ENCODE measurements at regions not wholly inside any gene's neighbourhood (a gene's known extent, or its start where the extent isn't known, plus 50 kb on each side); places are given as distances from the start of the nearest gene placed in this dataset.

DNA sequence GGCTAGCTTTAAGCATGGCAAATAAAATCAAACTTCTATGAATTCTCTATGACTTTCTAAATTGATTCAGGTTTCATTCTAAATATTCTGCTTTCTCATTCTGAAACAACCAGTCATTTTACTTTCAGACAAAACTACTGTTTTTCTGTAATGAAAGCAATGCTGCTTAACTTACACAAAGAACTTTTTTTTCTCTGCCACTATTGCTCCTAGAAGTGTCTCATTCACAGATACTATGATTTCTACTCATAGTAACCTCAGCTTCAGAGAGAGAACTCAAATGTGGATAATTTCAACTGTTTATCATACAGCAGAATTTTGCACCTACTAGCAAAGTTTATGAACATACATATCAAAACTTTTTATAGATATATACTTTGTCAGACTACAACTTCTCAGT is 724.6 kb downstream of the SLITRK5 start:
- H3K36me3 Mint-ChIP-seq, result peaks cover 10% of the 10 kb centered on the region
- H3K27ac Mint-ChIP-seq, result peak overlapping the region in 1 of 2 donors; percentile 39
- H3K9me3 Mint-ChIP-seq, result peaks cover 8% of the 10 kb centered on the region
- peaks cover 0 to 5% of the 10 kb centered on the region in 2 donors for H3K4me1 Mint-ChIP-seq (ENCODE audit: low read depth in 2 of 2)
- H3K4me3 Mint-ChIP-seq, result no peak overlapping the region
- DNase-seq (ENCODE audit: low spot score), result no peak
- ATAC-seq, result peak in 1 of 2 donors; percentile 62
- H3K27me3 Mint-ChIP-seq, result no peaks in the 10 kb centered on the region

DNA sequence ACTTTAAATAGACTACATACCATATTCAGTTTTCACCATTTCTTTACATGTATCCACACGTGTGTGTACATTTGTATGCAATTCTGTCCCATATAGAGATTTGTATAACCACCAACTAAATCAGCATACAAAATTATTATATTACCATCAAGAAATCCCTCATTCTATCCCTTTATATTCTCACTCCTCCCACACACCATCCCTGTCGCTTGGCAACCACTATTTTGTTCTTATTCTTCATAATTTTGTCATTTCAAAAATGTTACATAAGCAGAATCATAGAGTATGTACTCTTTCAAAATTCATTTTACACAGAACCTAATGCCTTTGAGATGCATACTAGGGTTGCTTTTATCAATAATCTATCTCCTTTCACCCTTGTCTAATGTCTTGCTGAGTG is 740.5 kb downstream of the SLITRK5 start:
- Mint-ChIP-seq H3K9me3 (peaks cover 8% of the 10 kb centered on the region), H3K4me1 (ENCODE audit: low read depth in 2 of 2) (peaks cover 0 to 10% of the 10 kb centered on the region in 2 donors), H3K36me3 (no peaks in the 10 kb centered on the region), H3K4me3 (no peak overlapping the region), H3K27ac (no peak overlapping the region), H3K27me3 (no peaks in the 10 kb centered on the region)
- no peak for DNase-seq (ENCODE audit: low spot score)
- ATAC-seq, result no peak

DNA sequence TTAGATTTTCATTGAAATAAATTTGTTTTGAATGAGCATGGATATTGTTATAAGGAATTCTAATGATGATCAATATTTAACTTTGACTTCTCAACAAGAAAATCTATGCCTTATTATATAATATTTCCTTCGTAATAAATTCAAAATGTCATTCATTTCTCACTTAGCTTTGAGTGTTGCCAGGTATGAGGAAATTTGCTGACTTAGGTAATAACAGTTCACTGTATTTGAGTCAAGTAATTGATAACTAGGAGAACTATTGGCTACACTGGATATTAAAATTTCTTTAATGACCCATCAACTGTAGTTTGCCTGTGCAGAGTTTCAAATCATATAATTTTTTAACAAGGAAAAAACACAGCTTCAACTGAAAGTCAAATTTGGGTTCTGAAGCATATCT is 746.6 kb downstream of the SLITRK5 start:
- peaks cover 4% of the 10 kb centered on the region for H3K9me3 Mint-ChIP-seq
- no peak overlapping the region for H3K4me3 Mint-ChIP-seq
- no peak for DNase-seq (ENCODE audit: low spot score)
- peaks cover 0 to 4% of the 10 kb centered on the region in 2 donors for H3K4me1 Mint-ChIP-seq (ENCODE audit: low read depth in 2 of 2)
- no peak for ATAC-seq
- no peaks in the 10 kb centered on the region for H3K27me3 Mint-ChIP-seq
- H3K27ac Mint-ChIP-seq, result no peak overlapping the region
- peaks cover 9% of the 10 kb centered on the region for H3K36me3 Mint-ChIP-seq

DNA sequence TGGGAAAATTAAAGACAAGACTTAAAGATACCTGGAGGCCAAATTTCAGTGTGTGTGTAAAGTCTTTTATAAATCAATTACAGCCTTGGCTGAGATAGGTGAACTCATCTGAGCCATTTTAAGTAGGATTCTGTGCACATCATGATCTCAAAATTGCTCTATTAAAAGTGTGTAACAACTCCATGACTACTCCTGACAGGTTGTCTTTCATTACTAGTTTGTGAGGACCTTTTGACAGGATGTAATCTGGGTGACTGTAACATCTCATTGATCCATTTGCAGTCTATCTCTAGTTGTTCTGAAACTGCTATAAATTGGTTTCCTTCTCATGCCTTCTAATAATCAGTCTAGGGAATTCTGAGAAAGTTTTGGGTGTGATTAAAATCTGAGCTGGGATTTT is 753.3 kb downstream of the SLITRK5 start:
- Mint-ChIP-seq H3K9me3 (peaks cover 6% of the 10 kb centered on the region), H3K27me3 (no peaks in the 10 kb centered on the region)

DNA sequence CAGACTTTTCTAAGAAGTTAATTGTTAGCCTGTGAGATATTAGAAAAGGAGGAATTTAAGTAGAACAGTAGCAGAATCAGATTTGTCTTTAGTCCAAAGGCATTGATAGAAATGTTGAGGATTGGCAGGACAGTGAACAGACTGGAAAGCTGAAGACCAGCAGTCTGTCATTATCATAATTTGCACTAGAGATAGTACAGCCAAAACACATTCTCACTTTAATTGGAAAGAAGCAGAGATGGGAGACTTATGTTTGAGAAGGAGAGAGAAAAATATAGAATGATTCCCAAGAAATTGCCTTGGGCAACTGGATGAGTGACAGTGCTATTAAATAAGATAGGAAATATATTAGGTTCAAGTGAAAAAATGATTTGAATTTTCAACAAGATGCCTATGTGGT is 755.5 kb downstream of the SLITRK5 start:
- ATAC-seq (no peak), DNase-seq (ENCODE audit: low spot score) (no peak)
- Mint-ChIP-seq H3K4me1 (ENCODE audit: low read depth in 2 of 2) (peaks cover 11 to 19% of the 10 kb centered on the region in 2 donors), H3K36me3 (no peaks in the 10 kb centered on the region), H3K9me3 (peaks cover 6% of the 10 kb centered on the region), H3K4me3 (no peak overlapping the region), H3K27me3 (no peaks in the 10 kb centered on the region), H3K27ac (no peak overlapping the region)

More for the DNA sequence above, 753.3 kb downstream of the SLITRK5 start:
- Mint-ChIP-seq H3K27ac (no peak overlapping the region), H3K4me1 (ENCODE audit: low read depth in 2 of 2) (peaks cover 4 to 13% of the 10 kb centered on the region in 2 donors), H3K36me3 (peaks cover 5% of the 10 kb centered on the region), H3K4me3 (no peak overlapping the region)
- no peak for DNase-seq (ENCODE audit: low spot score)
- ATAC-seq, result no peak

DNA sequence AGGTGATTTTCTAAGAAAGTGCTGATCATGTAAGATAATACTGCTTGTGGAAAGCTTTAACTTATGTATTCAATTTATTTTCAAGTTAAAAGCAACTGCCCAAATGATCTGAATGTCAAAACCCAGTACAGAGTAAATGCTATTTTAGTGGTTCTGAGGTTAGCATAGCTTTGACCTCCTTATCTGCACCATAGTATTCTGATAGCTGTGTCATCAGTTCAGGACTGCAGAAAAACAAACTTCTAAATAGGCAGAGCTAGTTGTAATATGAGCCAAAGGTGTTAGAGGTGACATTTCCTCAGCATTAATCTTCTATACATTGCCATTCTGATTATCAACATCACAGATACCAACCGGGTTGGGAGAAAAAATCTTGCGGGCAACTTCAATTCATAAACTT is 758.7 kb downstream of the SLITRK5 start:
- H3K27ac Mint-ChIP-seq, result peak overlapping the region in 1 of 2 donors; percentile 67
- DNase-seq (ENCODE audit: low spot score), result no peak
- H3K9me3 Mint-ChIP-seq, result peaks cover 14% of the 10 kb centered on the region
- H3K36me3 Mint-ChIP-seq, result peaks cover 8% of the 10 kb centered on the region
- H3K4me3 Mint-ChIP-seq, result no peak overlapping the region
- ATAC-seq, result no peak
- H3K27me3 Mint-ChIP-seq, result no peaks in the 10 kb centered on the region
- peaks cover 18 to 29% of the 10 kb centered on the region in 2 donors for H3K4me1 Mint-ChIP-seq (ENCODE audit: low read depth in 2 of 2)

DNA sequence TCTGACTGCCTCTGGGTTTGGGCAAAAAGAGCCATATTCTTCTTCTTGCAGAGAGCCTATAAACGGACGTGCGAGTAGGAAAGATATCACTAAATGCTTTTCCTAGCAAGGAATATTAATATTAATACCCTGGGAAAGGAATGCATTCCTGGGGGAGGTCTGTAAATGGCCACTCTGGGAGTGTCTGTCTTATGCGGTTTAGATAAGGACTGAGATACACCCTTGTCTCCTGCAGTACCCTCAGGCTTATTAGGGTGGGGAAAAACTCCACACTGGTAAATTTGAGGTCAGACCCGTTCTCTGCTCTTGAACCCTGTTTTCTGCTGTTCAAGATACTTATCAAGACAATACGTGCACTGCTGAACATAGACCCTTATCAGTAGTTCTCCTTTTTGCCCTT is 763.8 kb downstream of the SLITRK5 start:
- Mint-ChIP-seq H3K36me3 (peaks cover 22% of the 10 kb centered on the region), H3K4me3 (no peak overlapping the region), H3K9me3 (peaks cover 11% of the 10 kb centered on the region), H3K27ac (peak overlapping the region in 1 of 2 donors; percentile 54), H3K4me1 (ENCODE audit: low read depth in 2 of 2) (peaks cover 18 to 20% of the 10 kb centered on the region in 2 donors), H3K27me3 (no peaks in the 10 kb centered on the region)
- DNase-seq (ENCODE audit: low spot score), result no peak
- ATAC-seq, result no peak

DNA sequence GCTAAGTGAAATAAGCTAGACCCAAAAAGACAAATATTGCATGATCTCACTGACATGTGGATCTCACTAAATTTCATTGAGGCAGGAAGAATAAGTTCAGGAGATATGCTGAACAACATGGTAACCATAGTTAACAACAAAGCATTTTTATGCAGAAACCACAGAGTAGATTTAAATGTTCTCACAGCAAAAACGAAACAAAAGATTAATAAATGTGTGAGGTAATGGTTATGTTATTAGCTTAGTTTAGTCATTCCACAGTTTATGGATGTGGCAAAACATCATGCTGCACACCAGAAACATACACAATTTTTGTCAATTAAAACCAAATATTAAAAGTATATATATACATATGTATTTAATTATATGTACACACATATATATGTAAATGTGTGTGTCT is 765.8 kb downstream of the SLITRK5 start:
- no peak for ATAC-seq
- Mint-ChIP-seq H3K36me3 (peaks cover 22% of the 10 kb centered on the region), H3K9me3 (peaks cover 11% of the 10 kb centered on the region), H3K27ac (peak overlapping the region; percentile 41 to 43), H3K4me3 (no peak overlapping the region), H3K27me3 (no peaks in the 10 kb centered on the region), H3K4me1 (ENCODE audit: low read depth in 2 of 2) (peaks cover 15% of the 10 kb centered on the region in 2 donors)
- no peak for DNase-seq (ENCODE audit: low spot score)

DNA sequence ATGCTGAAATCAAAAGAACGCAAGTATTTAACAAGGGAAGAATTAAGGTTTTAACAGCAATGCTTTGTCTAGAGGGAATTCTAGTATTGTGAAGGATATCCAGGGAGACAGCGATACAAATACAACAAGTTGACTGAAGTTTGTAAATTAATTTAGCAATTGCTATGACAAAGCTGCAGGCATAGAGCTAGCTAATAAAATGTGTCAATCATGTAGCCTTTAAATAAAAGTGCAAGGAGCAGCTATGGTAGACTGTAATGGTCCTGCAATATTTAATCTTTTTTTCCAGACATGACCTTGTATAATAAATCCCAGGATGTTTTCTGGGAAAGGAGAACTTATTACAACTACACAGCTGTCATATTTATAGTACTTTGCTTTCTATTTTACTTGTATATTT is 779.3 kb downstream of the SLITRK5 start:
- Mint-ChIP-seq H3K27me3 (no peaks in the 10 kb centered on the region), H3K4me1 (ENCODE audit: low read depth in 2 of 2) (no peaks in the 10 kb centered on the region), H3K4me3 (no peak overlapping the region), H3K36me3 (peaks cover 5% of the 10 kb centered on the region), H3K9me3 (peaks cover 5% of the 10 kb centered on the region), H3K27ac (no peak overlapping the region)
- DNase-seq (ENCODE audit: low spot score) (no peak), ATAC-seq (no peak)

DNA sequence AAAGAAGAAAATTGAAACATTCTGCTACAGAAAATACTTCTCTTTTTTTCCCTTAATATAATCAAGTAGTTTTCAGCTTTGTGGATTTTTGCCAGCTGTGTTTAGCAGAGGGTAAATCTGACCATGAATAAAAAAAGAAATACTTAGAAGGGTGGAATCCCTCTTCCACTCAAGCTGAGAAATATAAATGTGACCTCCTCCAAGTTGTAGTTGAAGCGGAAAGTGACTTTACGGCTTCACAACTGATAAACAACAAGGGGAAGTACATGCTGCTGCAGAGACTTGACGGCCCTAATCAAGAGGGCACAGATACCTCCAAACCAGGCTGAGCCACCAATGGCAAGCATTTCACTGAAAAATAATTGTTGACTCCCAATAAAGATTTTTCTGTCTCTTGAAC is 785.0 kb downstream of the SLITRK5 start:
- ATAC-seq, result no peak
- Mint-ChIP-seq H3K9me3 (peaks cover 5% of the 10 kb centered on the region), H3K4me3 (no peak overlapping the region), H3K4me1 (ENCODE audit: low read depth in 2 of 2) (peaks cover 0 to 3% of the 10 kb centered on the region in 2 donors), H3K36me3 (peaks cover 5% of the 10 kb centered on the region), H3K27me3 (no peaks in the 10 kb centered on the region), H3K27ac (no peak overlapping the region)
- DNase-seq (ENCODE audit: low spot score), result no peak

DNA sequence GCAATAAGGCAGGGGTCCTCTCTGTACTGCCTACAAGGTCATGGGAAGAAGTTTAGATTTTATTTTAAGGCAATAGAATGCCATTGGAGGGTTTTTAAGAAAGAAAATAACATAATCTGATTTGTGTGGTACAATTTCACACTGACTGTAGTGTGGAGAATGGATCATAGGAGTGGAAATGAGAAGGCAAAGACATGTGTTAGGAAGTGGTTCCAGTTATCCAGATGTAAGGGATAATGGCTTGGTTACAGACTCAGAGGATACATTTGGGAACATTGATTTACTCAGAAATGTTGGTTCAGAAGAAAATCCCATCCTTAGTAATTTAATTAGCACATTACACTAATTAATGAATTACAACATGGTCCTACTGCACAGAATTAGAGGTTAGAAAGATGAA is 788.2 kb downstream of the SLITRK5 start:
- H3K9me3 Mint-ChIP-seq, result no peaks in the 10 kb centered on the region
- no peak for DNase-seq (ENCODE audit: low spot score)

DNA sequence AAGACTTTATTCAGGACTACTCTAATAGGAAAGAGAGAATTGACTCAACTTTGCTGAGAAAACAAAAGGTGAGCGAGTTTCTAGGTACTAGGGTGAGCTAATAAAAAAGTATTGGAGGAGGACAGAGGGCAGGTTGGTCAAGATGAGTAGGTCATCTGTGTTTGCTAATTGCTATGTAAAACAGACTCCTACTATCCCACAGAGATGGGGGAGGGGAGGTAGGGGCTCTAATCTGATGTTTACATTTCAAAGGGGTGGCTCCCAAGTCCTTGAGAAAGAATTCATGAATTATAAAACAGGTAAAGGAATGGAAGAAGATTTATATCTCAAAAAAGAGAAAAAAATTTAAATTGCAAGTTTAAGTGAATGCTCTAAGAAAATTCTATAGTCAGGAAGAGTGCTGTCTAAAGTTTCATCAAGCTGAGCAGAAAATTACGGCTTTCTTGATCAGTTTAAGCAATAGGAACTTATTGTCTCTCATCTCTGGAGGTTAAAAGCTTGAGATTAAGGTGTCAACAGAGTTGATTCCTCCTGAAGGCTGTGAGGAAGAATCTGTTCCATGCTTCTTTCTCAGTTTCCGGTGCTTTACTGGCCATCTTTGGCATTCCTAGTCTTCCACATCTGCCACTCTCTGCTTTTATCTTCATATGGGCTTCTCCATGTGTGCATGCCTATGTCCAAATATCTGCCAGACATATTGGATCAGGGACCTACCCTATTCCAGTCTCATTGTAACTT is 790.3 kb downstream of the SLITRK5 start:
- H3K9me3 Mint-ChIP-seq, result no peaks in the 10 kb centered on the region
- H3K27me3 Mint-ChIP-seq, result no peaks in the 10 kb centered on the region
- H3K4me3 Mint-ChIP-seq, result no peak overlapping the region
- H3K27ac Mint-ChIP-seq, result no peak overlapping the region
- DNase-seq (ENCODE audit: low spot score) (no peak), ATAC-seq (no peak)
- peaks cover 0 to 7% of the 10 kb centered on the region in 2 donors for H3K4me1 Mint-ChIP-seq (ENCODE audit: low read depth in 2 of 2)
- no peaks in the 10 kb centered on the region for H3K36me3 Mint-ChIP-seq

More for the DNA sequence above, 788.2 kb downstream of the SLITRK5 start:
- H3K27me3 Mint-ChIP-seq, result no peaks in the 10 kb centered on the region
- no peak overlapping the region for H3K27ac Mint-ChIP-seq
- peaks cover 4% of the 10 kb centered on the region for H3K36me3 Mint-ChIP-seq
- no peak for ATAC-seq
- H3K4me1 Mint-ChIP-seq (ENCODE audit: low read depth in 2 of 2), result peaks cover 0 to 7% of the 10 kb centered on the region in 2 donors
- no peak overlapping the region for H3K4me3 Mint-ChIP-seq

DNA sequence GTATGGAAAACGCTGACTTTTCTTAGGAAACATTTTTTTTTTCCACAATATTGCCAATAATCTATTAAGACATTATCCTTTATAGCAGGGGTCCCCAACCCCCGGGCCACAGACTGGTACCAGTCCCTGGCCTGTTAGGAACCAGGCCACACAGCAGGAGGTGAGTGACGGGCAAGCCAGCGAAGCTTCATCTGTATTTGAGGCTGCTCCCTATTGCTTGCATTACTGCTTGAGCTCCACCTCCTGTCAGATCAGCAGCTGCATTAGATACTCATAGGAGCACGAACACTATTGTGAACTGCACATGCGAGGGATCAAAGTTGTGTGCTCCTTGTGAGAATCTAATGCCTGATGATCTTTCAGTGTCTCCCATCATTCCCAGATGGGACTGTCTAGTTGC is 793.7 kb downstream of the SLITRK5 start:
- Mint-ChIP-seq H3K27me3 (no peaks in the 10 kb centered on the region), H3K36me3 (no peaks in the 10 kb centered on the region), H3K9me3 (no peaks in the 10 kb centered on the region), H3K4me1 (ENCODE audit: low read depth in 2 of 2) (peaks cover 0 to 3% of the 10 kb centered on the region in 2 donors), H3K27ac (no peak overlapping the region), H3K4me3 (no peak overlapping the region)
- DNase-seq (ENCODE audit: low spot score) (no peak), ATAC-seq (no peak)

DNA sequence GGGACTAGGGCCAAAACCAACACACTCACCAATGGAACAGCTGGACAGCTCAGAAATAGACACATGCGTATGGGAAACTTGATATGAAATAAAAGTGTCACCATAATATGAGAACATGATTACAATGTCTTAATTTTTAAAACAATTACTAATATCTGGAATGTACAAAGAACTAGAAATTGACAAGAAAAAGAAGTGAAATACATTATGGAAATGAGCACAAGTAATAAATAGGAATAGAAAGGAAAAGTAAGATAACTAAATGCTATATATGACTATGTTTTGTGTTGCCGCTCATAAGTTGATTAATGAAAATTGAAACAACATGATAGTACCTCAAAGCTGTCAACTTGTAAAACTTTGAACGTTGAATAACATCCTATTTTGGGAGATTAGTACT is 801.1 kb downstream of the SLITRK5 start:
- Mint-ChIP-seq H3K27ac (no peak overlapping the region), H3K4me1 (ENCODE audit: low read depth in 2 of 2) (no peaks in the 10 kb centered on the region), H3K27me3 (no peaks in the 10 kb centered on the region), H3K4me3 (no peak overlapping the region), H3K36me3 (no peaks in the 10 kb centered on the region), H3K9me3 (no peaks in the 10 kb centered on the region)
- ATAC-seq (no peak), DNase-seq (ENCODE audit: low spot score) (no peak)

DNA sequence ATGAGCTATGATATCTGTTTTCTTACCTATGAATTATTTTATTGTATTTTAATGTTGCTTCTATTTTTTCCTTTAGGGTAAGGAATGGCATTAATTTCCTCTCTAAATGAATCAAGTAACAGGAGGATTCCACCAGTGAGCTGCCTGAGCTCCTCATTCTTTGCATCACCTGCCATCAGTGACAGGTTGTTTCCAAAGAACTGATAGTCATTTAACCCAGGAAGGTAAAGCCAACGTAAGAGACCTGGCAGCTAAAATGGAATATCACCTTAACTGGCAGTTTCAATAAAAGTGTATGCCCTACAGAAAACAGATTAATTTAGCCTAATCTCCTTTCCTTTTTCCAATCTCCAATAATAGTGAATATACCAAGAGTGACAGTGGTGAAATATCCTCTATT is 812.0 kb downstream of the SLITRK5 start:
- no peaks in the 10 kb centered on the region for H3K27me3 Mint-ChIP-seq
- H3K27ac Mint-ChIP-seq, result no peak overlapping the region
- DNase-seq (ENCODE audit: low spot score) (no peak), ATAC-seq (no peak)
- peaks cover 9% of the 10 kb centered on the region for H3K9me3 Mint-ChIP-seq
- H3K4me1 Mint-ChIP-seq (ENCODE audit: low read depth in 2 of 2), result peaks cover 0 to 4% of the 10 kb centered on the region in 2 donors
- H3K36me3 Mint-ChIP-seq, result peaks cover 16% of the 10 kb centered on the region
- H3K4me3 Mint-ChIP-seq, result no peak overlapping the region

All from natural killer cell treated with Interleukin-12 subunit alpha and Interleukin-12 subunit beta and Interleukin-15 and Interleukin-18, amount 100 ng/mL, for 72 hours (primary cell).